HuH-7.5 (cell line): ENCODE measurements at regions not wholly inside any gene's neighbourhood (a gene's known extent, or its start where the extent isn't known, plus 50 kb on each side); places are given as distances from the start of the nearest gene placed in this dataset.
"Not testable (repeated sequence)": the region's sequence is repeated elsewhere in the genome, so short reads cannot be mapped to it uniquely, and the experiment has no call there.

Source experiments
- DNase-seq: peaks from one replicate; pipeline ENCODE4 v3.0.0; 2011; ENCODE audit warnings: low spot score

DNA sequence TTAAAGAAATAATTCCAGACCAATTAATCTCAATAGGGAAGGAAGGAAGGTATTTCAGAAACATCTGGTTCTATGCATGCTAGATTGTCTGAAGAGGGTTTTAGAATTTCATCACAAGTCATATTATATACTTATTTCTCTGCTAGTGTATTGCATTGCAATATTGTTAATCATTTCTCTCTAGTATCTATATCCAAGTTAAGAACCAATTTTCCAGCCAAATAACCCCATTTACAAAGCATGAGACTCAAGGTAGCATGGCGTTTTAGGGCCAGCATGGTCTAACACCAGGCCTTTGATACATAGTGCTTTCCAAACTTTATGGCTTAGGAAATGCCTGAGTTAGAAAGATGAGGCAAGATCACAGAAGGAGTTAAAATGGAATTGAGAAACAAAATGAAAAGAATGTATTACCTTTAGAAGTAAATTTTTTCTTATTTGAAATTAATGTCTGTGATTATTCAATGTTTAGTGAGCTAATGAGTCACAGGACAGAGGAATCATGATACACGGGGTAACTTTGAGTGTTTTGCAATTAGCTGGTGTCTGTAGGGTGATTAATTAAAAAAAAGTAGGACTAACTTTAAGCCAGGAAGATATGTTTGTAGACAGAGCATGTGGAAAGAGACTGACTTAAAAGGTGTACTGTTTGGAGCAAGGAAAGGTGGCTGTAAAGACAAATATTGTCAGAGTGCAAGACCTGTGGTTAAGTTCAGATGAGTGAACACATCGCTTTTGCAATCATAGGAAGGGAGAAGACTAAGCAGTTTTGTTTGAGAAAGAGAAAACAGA is 1006.2 kb upstream of the CITED2 start:
- DNase-seq: no peak

DNA sequence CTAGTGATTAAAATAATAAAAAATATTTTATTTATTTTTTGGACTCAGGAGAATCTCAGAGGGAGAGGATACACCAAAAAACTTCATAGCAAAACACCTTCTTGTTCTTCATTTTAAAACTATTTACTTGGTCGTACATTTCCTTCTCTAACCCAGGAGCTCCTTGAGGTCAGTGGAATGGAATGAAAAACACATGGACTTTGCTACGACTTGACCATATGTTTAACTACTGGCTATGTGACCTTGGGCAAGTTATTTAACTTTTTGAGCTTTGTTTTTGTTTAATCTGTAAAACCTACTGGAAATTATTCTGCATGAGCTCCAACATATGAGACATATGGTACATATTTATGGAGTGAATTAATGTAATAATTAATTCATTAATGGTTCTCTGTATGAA is 1005.5 kb upstream of the CITED2 start:
- DNase-seq: no peak

DNA sequence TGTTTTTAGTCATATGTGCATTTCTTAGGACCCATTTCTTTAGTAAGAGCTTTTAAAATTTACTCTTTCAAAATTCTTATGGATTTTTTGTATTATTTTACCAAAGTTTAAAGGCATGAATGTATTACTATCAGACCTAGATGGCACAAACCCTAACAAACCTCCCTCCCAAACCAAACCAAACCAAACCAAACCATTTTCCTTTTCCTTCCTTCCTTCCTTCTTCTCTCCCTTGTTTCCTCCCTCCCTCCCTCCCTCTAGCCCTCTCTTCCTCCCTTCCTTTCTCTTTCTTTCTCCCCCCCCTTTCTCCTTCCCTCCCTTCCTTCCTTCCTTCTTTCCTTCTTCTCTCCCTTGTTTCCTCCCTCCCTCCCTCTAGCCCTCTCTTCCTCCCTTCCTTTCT is 1001.8 kb upstream of the CITED2 start:
- no peak for DNase-seq

DNA sequence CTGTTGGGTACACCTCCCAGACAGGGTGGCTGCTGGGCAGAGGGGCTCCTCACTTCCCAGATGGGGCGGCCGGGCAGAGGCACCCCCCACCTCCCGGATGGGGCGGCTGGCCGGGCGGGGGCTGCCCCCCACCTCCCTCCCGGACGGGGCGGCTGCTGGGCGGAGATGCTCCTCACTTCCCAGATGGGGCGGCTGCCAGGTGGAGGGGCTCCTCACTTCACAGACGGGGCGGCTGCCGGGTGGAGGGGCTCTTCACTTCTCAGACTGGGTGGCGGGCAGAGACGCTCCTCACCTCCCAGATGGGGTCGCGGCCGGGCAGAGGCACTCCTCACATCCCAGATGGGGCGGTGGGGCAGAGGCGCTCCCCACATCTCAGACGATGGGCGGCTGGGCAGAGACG is 999.3 kb upstream of the CITED2 start:
- DNase-seq: not testable (repeated sequence)

GRCh38 chr6:140372064-140372463 is 997.6 kb upstream of the CITED2 start:
- no peak for DNase-seq

DNA sequence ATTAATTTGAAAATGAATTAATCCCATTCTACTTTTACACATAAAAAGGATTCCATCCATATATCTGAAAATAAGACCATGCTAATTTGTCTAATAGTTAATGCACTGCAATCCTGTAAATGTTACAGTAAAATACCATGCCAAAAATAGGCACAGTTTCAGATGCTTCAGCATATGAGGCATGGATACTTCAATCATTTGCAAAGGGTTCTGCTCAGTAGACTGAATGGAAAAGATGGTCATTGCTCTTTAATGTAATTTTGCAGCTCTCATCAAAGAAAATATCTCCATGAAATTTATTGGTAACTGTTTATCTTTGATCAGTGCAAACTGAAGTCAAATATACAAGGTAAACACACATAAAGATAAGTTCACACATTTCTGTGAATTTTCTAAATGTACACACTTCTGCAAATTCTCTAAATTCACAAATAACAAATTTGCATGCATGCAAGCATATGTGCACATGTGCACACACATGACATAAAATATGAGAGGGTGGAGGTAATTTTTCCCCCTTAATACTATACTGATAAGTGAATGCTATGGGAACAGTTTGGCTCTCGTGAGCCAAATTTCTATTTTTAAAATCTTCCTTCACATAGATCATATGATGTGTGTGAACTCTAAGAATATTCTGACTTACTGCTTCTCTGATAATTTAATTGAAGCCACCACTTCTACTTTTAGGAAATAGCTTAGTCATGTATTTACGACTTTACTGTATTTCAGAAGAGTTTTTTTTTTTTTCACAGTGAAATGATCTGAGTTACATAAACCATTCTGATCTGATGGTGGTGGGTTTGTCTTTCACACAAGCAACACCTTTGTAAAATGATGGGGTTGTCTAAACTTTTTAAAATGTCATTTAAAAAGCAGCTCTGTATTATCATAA is 996.8 kb upstream of the CITED2 start:
- DNase-seq: no peak

- no peak for DNase-seq
These were observed 996.0 kb upstream of the CITED2 start for GRCh38 chr6:140370441-140370840.

DNA sequence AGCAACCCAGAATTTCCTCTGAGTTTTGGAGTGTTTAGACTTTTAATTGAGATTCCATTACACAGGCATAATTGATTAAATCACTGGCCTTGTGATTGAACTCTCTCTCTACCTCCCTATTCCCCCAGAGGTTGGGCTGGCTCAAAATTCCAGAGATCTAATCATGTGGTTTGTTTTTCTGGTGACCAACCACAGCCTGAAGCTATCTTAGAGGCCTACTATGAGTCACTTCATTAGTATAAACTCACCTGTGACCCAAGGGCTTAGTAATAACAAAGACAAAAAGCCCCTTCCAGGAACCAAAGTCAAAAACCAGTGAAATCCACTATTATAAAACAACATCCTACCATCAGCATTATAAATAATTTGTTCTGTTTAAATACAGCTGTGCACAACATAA is 992.5 kb upstream of the CITED2 start:
- no peak for DNase-seq

DNA sequence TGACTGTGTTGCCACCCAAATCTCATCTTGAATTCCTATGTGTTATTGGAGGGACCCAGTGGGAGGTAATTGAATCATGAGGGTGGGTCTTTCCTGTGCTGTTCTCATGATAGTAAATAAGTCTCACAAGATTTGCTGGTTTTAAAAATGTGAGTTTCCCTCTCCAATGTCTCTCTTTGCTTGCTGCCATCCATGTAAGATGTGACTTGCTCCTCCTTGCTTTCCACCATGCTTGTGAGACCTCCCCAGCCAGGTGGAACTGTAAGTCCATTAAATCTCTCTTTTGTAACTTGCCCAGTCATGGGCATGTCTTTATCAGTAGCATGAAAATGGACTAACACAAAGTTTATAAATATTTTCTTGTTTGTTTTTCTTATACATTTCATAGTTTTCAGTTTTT is 990.5 kb upstream of the CITED2 start:
- DNase-seq: no peak

DNA sequence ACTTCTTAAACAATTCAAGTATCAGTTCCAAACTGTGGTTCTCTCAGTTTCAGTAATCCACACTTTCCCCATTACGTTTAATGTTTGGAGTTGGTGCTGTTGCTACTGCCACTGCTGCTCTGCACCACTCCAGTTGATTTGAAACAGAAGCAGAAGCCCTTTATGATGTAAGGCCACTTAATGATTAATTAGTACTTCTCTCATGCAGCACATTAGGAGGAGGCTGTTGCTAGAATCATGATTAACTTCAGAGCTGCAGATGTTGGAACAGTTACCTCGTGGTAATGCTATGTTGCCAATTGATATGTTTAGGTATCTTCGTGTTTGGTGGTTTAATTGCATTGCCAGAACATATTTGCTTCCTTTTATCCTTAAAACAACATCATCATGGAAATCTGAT is 986.2 kb upstream of the CITED2 start:
- no peak for DNase-seq

DNA sequence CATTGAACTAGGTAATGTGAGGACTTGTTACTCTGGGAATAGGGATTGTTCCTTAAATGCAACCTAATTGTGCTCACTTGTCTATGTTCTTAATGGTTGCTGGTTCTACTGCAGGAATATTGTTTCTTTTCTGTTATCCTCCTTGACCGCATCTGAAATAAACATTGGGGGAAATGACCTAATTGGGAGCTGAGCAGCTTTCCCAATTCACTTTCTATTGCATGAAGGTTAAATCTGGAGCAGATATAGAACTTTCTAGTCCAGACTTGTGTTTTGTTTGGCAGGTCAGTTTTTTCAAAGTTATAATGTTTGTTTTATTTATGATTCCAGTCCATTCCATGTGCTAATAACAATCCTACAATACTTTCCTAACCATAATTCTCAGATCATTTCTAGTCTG is 981.0 kb upstream of the CITED2 start:
- DNase-seq: no peak

DNA sequence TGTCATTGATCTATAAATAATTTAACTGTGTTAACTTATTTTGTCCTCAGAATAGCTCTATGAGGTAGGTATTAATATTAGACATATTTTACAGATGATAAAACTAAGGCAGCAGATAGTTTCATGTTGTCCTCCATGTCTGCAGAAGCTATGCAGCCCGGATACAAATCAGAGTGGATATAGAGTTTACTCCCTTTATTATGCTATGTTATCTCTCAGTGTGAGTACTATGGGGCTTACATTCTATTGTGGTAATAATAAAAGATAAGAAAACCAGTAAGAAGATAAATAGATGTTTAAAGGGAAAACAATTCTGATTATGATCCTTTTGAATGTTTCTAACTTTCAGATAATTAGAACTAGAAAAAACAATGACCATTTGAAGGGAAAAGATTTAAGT is 979.8 kb upstream of the CITED2 start:
- no peak for DNase-seq

GRCh38 chr6:140353536-140353935 is 979.1 kb upstream of the CITED2 start:
- DNase-seq: no peak

DNA sequence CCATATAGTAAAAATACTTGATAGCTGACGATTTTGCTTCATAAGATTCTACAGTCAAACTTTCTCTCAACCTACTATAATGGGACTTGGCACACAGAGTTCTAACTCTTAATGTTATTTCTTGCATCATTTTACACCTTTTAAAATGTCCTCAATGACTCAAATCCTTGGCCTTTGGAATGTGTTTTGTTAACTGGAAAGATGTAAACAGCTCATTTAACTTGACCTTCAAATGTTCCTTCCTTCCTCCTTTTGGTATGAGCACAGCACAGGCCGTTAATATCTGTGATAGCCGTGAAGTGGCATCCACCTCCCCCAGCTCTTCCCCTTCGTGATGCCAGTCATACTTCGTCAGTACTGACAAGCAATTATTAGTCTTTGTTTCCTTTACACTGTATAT is 972.0 kb upstream of the CITED2 start:
- DNase-seq: no peak

DNA sequence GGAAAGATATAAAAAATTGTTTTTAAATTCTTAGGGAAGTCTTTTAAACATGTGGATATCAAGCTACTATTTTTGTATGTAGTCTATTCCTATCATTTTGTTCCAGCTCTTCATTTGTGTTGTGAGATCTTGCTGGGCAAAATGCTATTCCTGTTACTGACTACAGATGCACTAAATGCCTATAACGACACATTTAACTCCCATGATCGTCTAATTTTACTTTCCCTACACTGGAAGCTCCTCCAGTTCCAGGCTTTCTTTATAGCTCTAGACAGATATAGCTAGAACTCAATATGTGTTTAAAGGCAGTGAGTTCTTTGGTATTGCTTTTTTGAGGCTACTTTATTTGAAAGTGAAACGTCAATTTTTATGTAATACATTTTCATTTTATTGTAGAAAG is 971.5 kb upstream of the CITED2 start:
- DNase-seq: no peak

- DNase-seq: no peak
These were observed 969.9 kb upstream of the CITED2 start for GRCh38 chr6:140344142-140344913.

- DNase-seq: no peak
These were observed 968.7 kb upstream of the CITED2 start for GRCh38 chr6:140343128-140343527.

DNA sequence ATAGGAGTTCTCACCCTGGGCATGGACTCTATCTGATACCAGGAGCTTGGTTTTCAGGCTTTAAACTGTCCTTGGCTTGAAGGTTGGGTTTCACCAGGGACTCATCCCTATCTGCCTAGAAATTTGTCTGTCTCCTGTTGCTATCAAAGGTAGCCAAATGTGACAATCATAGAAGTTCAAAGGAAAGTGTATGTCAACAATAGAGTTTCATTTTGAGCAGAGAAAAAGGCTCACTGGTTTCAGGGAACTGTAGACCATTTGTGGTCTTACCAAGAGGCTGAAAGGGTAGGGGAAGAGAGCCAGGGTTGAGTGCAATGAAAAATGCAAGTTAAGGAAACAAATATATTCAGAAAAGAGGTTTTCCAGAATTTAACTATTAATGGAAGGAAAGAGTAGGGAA is 966.8 kb upstream of the CITED2 start:
- no peak for DNase-seq

DNA sequence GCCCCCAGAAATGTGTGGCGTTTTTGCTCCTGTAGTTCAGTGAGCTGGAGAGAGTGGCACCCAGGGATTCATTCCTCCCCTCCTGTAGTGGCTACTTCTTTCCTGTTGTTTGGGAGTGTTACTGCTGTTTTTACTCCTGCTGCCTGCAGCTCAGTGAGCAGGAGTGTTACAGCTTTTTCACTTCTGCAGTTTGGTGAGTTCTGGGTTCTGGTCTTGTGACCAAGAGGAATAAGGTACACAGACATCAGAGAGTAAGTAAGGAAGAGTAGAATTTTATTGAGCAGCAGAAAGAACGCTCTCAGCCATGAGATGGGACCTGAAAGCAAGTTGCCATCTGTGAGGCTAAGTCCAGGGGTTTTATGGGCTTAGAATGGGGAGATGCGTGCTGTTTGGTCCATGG is 966.3 kb upstream of the CITED2 start:
- no peak for DNase-seq

- not testable (repeated sequence) for DNase-seq
These were observed 964.6 kb upstream of the CITED2 start for GRCh38 chr6:140339084-140339483.

- DNase-seq: no peak
These were observed 947.4 kb upstream of the CITED2 start for GRCh38 chr6:140321891-140322290.
